ENCODE measurements at regions not wholly inside any gene's neighbourhood (a gene's known extent, or its start where the extent isn't known, plus 50 kb on each side); places are given as distances from the start of the nearest gene placed in this dataset.
A peak's percentile ranks its signal among the peaks of the same experiment; 100 is the strongest.

- TF ChIP-seq CHD7 (IDR thresholded peaks at IDR 0.05; ENCODE audit: insufficient replicate concordance, low read length): no peak
- TF ChIP-seq RAD21 (IDR thresholded peaks at IDR 0.05 in 1 of 2, conservative IDR thresholded peaks at IDR 0.05 in 1 of 2; ENCODE audit: low read depth in 2 of 2, low read length in 2 of 2): peak; percentile 22 to 49; a peak in 2 of 4 replicates
These were observed 91.9 kb downstream of the CD164 start (continued) for GRCh38 chr6:109290143-109290931.
